Activated CD4-positive, alpha-beta T cell treated with anti-CD3 and anti-CD28 coated beads, Interleukin-2, amount 50 U/mL, for 24 hours (primary cell): ENCODE measurements at regions not wholly inside any gene's neighbourhood (a gene's known extent, or its start where the extent isn't known, plus 50 kb on each side); places are given as distances from the start of the nearest gene placed in this dataset.

Experiments
- DNase-seq, 2 donors: peaks; one replicate each; pipeline ENCODE4 v3.0.0-alpha.2; 2020; ENCODE audit warnings: low read depth in 1 of 2, low spot score in 1 of 2

DNA sequence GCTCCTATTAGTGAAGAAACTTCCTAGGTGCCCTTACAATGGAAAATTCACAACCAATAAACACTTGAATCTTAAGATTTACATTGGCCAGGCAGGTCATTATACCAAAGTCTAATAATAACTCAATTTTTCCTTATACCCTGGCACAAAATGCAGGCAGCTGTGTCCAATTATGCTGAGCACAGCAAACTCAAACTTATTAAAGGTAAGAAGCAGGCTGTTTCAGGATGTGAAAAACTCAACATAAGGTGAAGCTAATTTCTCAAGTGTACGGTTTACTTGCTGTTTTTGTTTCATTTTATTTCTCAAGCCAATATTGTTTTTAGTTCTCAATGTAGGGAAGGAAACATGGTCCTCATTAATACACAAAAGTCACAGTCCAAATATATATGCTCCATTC lies 405.1 kb downstream of the KCTD16 start:
- DNase-seq = no peak

DNA sequence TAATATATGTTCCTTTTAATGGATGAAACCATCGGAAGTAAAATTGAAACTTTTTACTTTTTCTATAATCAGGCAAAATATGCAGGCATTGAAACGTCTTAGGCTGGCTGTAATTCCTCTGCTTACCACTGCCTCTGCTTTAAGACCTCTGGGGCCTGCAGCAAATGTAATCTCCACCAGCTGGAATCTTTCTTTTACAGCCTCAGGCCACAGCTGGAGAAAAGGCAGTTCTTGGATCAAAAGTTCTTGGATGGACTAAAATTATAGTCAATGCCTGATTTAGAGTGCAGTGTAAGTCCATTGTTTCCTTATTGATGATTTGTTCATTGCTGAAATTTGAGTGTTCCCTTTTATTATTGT lies 396.7 kb downstream of the KCTD16 start:
- no peak for DNase-seq

DNA sequence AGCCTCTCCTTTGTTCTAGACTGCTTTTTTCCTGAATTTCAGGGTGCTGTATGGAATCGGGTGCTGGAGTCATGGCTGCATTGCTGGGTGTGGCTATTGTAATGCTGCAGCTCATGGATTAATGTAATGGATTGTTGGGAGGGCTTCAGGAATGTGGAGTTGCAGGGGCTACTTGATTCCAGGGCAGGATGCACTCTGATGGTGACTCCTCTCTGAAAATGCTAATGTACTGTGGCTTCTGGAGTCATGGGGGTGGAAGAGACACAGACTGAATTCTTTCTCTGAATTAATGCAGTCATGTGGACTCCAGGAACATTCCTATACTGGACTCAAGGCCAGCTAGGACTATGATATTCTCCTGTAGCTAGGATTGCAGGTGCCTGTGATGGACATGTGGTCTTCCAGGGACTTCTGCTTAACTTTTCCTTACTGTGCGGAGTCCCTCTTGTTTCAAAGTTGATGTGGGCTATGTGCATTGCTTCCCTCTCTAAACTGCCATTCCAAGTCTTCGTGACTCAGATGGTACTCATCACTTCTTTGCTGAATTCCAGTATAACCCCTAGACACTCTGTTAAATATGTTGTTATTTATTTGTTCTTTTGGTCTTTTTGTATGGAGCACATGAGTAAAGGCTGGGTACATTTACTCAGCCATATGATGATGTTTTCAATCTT lies 396.2 kb downstream of the KCTD16 start:
- DNase-seq = no peak

DNA sequence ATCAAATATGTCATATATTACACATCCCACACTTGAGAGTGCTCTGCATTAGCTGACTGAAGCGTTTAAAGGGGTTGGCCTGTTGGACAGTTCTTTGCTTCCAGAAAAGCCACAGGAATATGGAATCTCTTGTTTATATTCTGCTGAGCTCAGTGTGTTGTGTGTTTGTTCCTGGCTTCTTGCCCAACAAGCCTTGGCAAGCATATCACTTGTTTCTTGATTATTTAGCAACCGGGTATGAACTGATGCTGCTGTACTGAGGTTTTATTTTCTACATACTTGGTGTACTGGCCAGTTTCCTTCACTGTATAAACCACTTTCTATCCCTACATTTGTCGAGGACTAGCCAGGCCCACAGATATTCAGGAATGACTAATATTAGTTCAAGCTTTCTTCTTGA lies 378.9 kb downstream of the KCTD16 start:
- no peak for DNase-seq

DNA sequence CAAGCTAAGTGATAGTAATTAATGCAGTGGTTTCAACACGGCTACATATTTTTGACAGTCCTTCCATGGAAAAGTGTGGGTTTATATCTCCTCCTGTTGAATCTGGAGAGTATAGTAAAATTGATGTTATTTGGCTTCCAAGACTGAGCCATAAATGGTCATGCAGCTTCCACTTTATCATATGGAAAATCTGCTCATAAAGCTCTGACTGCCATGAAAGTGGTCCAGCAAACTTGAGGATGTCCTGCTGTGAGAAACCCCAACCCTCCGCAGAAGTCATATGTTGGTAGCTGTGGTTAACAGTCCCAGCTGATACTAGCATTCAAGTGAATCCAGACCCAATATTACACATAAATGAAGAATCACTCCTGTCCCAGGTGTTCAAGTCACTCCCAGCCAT lies 378.3 kb downstream of the KCTD16 start:
- no peak for DNase-seq

DNA sequence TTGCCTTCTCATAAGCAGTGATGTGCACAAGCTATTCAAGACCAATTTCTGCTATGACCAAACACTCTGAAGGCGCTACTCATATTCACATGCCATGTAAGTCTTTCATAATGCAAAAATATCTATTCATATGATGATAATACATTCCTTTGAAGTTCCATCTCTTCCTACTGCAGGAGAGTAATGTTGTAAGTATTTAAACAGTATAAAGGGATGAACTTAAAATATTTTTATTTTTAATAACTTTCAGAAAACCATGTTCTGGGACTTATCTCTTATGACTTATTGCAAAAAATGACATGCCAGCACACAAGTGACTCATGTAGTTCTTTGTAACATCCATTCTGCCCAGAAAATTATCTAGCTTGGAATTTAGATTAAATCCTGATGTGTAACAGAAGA lies 376.4 kb downstream of the KCTD16 start:
- no peak for DNase-seq

DNA sequence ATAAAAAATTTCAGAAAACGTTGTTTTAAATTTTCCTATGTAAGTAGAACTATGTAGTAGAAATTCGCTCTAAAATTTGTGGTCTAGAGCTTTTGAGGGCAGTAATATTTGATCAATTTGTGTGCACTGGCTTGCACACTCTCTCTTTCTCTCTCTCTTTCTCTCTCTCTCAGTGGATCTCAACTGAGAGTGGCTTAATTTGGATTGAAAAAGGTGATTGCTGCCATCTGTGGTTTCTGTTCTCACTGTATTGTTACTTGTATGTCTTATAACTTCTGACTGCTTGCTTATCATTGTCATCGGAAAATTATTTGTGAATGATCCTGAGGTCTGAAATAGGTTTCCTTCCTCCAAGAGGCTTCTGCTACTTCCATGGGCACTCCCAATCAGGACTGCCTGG lies 368.2 kb downstream of the KCTD16 start:
- DNase-seq = no peak
